H1 (cell line): ENCODE measurements at regions not wholly inside any gene's neighbourhood (a gene's known extent, or its start where the extent isn't known, plus 50 kb on each side); places are given as distances from the start of the nearest gene placed in this dataset.

Experiments used
- CTCF ChIA-PET: fragments of 300-600 bp; sonication (Branson Sonifier 250); formaldehyde crosslinking; loops from one replicate; lab custom pipeline; 2021; ENCODE audit not compliant: partially characterized antibody; lab: Charles Lee
- POLR2A ChIA-PET: fragments of 300-600 bp; sonication (Branson Sonifier 250); formaldehyde crosslinking; loops from one replicate; lab custom pipeline; 2021; ENCODE audit warnings: inconsistent platforms; ENCODE audit not compliant: partially characterized antibody; lab: Charles Lee
- DNase-seq, 2 experiments: peaks; one replicate each; pipeline versions ENCODE4 v3.0.0 to v3.0.0-alpha.2; 2010 to 2022; ENCODE audit warnings: low spot score in 2 of 2, low read depth in 1 of 2, mixed read lengths in 1 of 2
- FAIRE-seq: peaks from 2 replicates; lab custom pipeline; 2011; peaks lifted over from hg19 to GRCh38; lab: Jason Lieb, UNC
- H2AFZ ChIP-seq: 2 replicates; pipeline ENCODE4 v1.8.1; 2012; ENCODE audit warnings: low read length, inconsistent platforms
- H2AK5ac ChIP-seq: 2 replicates; pipeline ENCODE4 v1.6.1; 2013; ENCODE audit warnings: low read depth, low read length
- H2BK120ac ChIP-seq: replicated peaks from 2 replicates; pipeline ENCODE3; 2013; ENCODE audit warnings: low read depth, low read length, inconsistent platforms
- H2BK12ac ChIP-seq: 2 replicates; pipeline ENCODE4 v1.6.1; 2013; ENCODE audit warnings: low read depth, low read length
- H2BK15ac ChIP-seq: 2 replicates; pipeline ENCODE4 v1.6.1; 2013; ENCODE audit warnings: low read length
- H2BK20ac ChIP-seq: 2 replicates; pipeline ENCODE4 v1.6.1; 2013; ENCODE audit warnings: low read length
- H2BK5ac ChIP-seq: 2 replicates; pipeline ENCODE4 v1.6.1; 2013; ENCODE audit warnings: low read depth, low read length
- H3K14ac ChIP-seq: 2 replicates; pipeline ENCODE4 v1.6.1; 2013; ENCODE audit warnings: inconsistent platforms; ENCODE audit not compliant: insufficient read length
- H3K18ac ChIP-seq: 2 replicates; pipeline ENCODE4 v1.6.1; 2013; ENCODE audit warnings: low read length; ENCODE audit errors: extremely low read depth
- H3K23ac ChIP-seq: 2 replicates; pipeline ENCODE4 v1.6.1; 2013; ENCODE audit warnings: inconsistent platforms; ENCODE audit not compliant: insufficient read length
- H3K23me2 ChIP-seq: 2 replicates; pipeline ENCODE4 v1.6.1; 2013; ENCODE audit warnings: low read depth, low read length
- H3K27ac ChIP-seq: 2 replicates; pipeline ENCODE4 v1.6.1; 2011; ENCODE audit warnings: low read depth, low read length, inconsistent platforms
- H3K27me3 ChIP-seq, 4 experiments: replicated peaks in 1 of 4; 1 replicate in 1 of 4; 2 replicates in 3 of 4; pipeline versions ENCODE4 v1.6.1 to v1.8.1; 2011 to 2013; ENCODE audit warnings: low read length in 3 of 4, mild to moderate bottlenecking in 3 of 4, inconsistent platforms in 2 of 4, mixed read lengths in 2 of 4, moderate library complexity in 1 of 4; ENCODE audit not compliant: control insufficient read depth in 3 of 4, insufficient read depth in 3 of 4; ENCODE audit errors: extremely low read depth in 1 of 4
- H3K36me3 ChIP-seq, 4 experiments: 2 replicates each; pipeline versions ENCODE4 v1.6.1 to v1.8.1; 2011 to 2013; ENCODE audit warnings: mild to moderate bottlenecking in 4 of 4, low read length in 3 of 4, moderate library complexity in 2 of 4, control low read depth in 1 of 4, inconsistent platforms in 1 of 4; ENCODE audit not compliant: insufficient read depth in 4 of 4, control insufficient read depth in 2 of 4
- H3K4ac ChIP-seq: replicated peaks from 2 replicates; pipeline ENCODE3; 2013; ENCODE audit warnings: low read length, low read depth, mixed read lengths, inconsistent platforms; ENCODE audit not compliant: insufficient read length
- H3K4me1 ChIP-seq, 4 experiments: replicated peaks in 1 of 4; 1 replicate in 1 of 4; 2 replicates in 3 of 4; pipeline versions ENCODE4 v1.6.1 to v1.8.1; 2011 to 2013; ENCODE audit warnings: low read length in 3 of 4, inconsistent platforms in 2 of 4, mixed read lengths in 1 of 4; ENCODE audit not compliant: insufficient read depth in 4 of 4, control insufficient read depth in 3 of 4
- H3K4me2 ChIP-seq, 2 experiments: 2 replicates each; pipeline versions ENCODE4 v1.6.1 to v1.8.1; 2011 to 2013; ENCODE audit warnings: low read depth in 2 of 2, low read length in 2 of 2, control low read depth in 1 of 2, inconsistent platforms in 1 of 2, mild to moderate bottlenecking in 1 of 2; ENCODE audit not compliant: insufficient read depth in 1 of 2
- H3K4me3 ChIP-seq, 4 experiments: fragments of 200-600, 300-600 bp in 1 of 4; sonication (generic), shearing (Covaris generic), sonication (Bioruptor Twin) in 1 of 4; 2 replicates each; pipeline versions ENCODE4 v1.5.1 to v1.8.1; 2011 to 2016; ENCODE audit warnings: low read length in 4 of 4, low read depth in 3 of 4, control low read depth in 2 of 4, inconsistent platforms in 2 of 4, mild to moderate bottlenecking in 2 of 4, mixed read lengths in 1 of 4, moderate library complexity in 1 of 4; ENCODE audit not compliant: insufficient read depth in 2 of 4; ENCODE audit errors: extremely low read depth in 1 of 4
- H3K56ac ChIP-seq: replicated peaks from 2 replicates; pipeline ENCODE3; 2013; ENCODE audit warnings: low read depth, mild to moderate bottlenecking, mixed read lengths, low read length, inconsistent platforms; ENCODE audit not compliant: insufficient read length
- H3K79me1 ChIP-seq: 2 replicates; pipeline ENCODE4 v1.6.1; 2013; ENCODE audit warnings: low read depth, low read length, control low read depth
- H3K79me2 ChIP-seq, 2 experiments: 2 replicates each; pipeline versions ENCODE4 v1.6.1 to v1.8.1; 2012 to 2013; ENCODE audit warnings: low read length in 2 of 2, mild to moderate bottlenecking in 2 of 2, inconsistent platforms in 1 of 2; ENCODE audit not compliant: insufficient read depth in 2 of 2, control insufficient read depth in 1 of 2
- H3K9ac ChIP-seq, 4 experiments: replicated peaks in 1 of 4; 1 replicate in 1 of 4; 2 replicates in 3 of 4; pipeline versions ENCODE4 v1.6.1 to v1.8.1; 2011 to 2013; ENCODE audit warnings: low read depth in 3 of 4, low read length in 3 of 4, control low read depth in 2 of 4, mild to moderate bottlenecking in 2 of 4, moderate library complexity in 2 of 4, inconsistent platforms in 1 of 4; ENCODE audit errors: extremely low read depth in 1 of 4
- H3K9me3 ChIP-seq, 2 experiments: 2 replicates each; pipeline versions ENCODE4 v1.6.1 to v1.8.1; 2012 to 2013; ENCODE audit warnings: mild to moderate bottlenecking in 2 of 2, moderate library complexity in 2 of 2, control low read depth in 1 of 2, inconsistent platforms in 1 of 2, low read depth in 1 of 2, low read length in 1 of 2, mixed read lengths in 1 of 2; ENCODE audit not compliant: insufficient read depth in 2 of 2
- H4K20me1 ChIP-seq, 2 experiments: replicated peaks in 1 of 2; 2 replicates each; pipeline versions ENCODE3 to v1.8.1; 2011 to 2013; ENCODE audit warnings: inconsistent platforms in 2 of 2, low read length in 2 of 2, mild to moderate bottlenecking in 1 of 2; ENCODE audit not compliant: insufficient read depth in 2 of 2, control insufficient read depth in 1 of 2
- H4K5ac ChIP-seq: 2 replicates; pipeline ENCODE4 v1.6.1; 2013; ENCODE audit warnings: low read length, low read depth, mixed read lengths, inconsistent platforms; ENCODE audit not compliant: insufficient read length
- H4K8ac ChIP-seq: 2 replicates; pipeline ENCODE4 v1.8.0; 2013; ENCODE audit warnings: mild to moderate bottlenecking, moderate library complexity, low read length, inconsistent platforms; ENCODE audit not compliant: insufficient read depth; ENCODE audit errors: extremely low read depth
- H4K91ac ChIP-seq: replicated peaks from 2 replicates; pipeline ENCODE3; 2013; ENCODE audit warnings: low read length, mixed read lengths, inconsistent platforms; ENCODE audit not compliant: insufficient read length
- CTCF ChIP-seq, 3 experiments: IDR thresholded peaks; 1 replicate in 2 of 3; 2 replicates in 1 of 3; pipeline versions ENCODE4 v1.5.1 to v1.6.1; 2011; ENCODE audit warnings: low read length in 3 of 3, mild to moderate bottlenecking in 3 of 3, inconsistent platforms in 2 of 3, low read depth in 1 of 3, moderate library complexity in 1 of 3; ENCODE audit not compliant: insufficient read depth in 1 of 3; ENCODE audit errors: control extremely low read depth in 1 of 3
- RAD21 ChIP-seq, 2 experiments: IDR thresholded peaks in 1 of 2; conservative IDR thresholded peaks in 1 of 2; 2 replicates each; pipeline ENCODE4 v1.6.1; 2011; ENCODE audit warnings: low read depth in 2 of 2, low read length in 2 of 2, improper control_type of control experiment in 1 of 2, inconsistent platforms in 1 of 2, mild to moderate bottlenecking in 1 of 2, moderate library complexity in 1 of 2
- RFX5 ChIP-seq: IDR thresholded peaks from 2 replicates; pipeline ENCODE4 v1.6.1; 2011; ENCODE audit warnings: low read depth, low read length, improper control_type of control experiment, borderline replicate concordance
- WGBS, 2 experiments: shearing (Covaris generic) in 1 of 2; methylation state at CpG; one replicate each; pipeline versions ENCODE4 v1.1.6 to v1.1.7; 2013 to 2015; ENCODE audit warnings: low lambda C conversion rate in 2 of 2, mixed read lengths in 2 of 2, inconsistent platforms in 1 of 2, low coverage in 1 of 2, missing lambda C conversion rate in 1 of 2; ENCODE audit not compliant: insufficient replicate concordance in 2 of 2, insufficient coverage in 1 of 2, insufficient read length in 1 of 2; ENCODE audit errors: extremely low coverage in 1 of 2, missing lambda C conversion rate in 1 of 2; 5-methylcytosine and 5-hydroxymethylcytosine counted together

- FAIRE-seq (peak; percentile 66), DNase-seq (peak; percentile 13 to 84)
- peak; percentile 69 to 85 (median 71) for TF ChIP-seq CTCF (IDR thresholded peaks at IDR 0.05; ENCODE audit: control extremely low read depth in 1 of 3, insufficient read depth in 1 of 3, low read depth in 1 of 3, low read length in 3 of 3)
- TF ChIP-seq RFX5 = no peak
- peak; percentile 59 to 72 for TF ChIP-seq RAD21 (IDR thresholded peaks at IDR 0.05 in 1 of 2, conservative IDR thresholded peaks at IDR 0.05 in 1 of 2; ENCODE audit: low read depth in 2 of 2, low read length in 2 of 2)
- Histone ChIP-seq H3K4me3 (no peak overlapping the region), H3K4ac (no peak overlapping the region), H3K4me1 (no peaks in the 10 kb centered on the region), H2BK15ac (no peak overlapping the region), H4K91ac (no peak overlapping the region), H3K9ac (no peak overlapping the region), H4K5ac (no peak overlapping the region), H3K9me3 (no peaks in the 10 kb centered on the region), H3K4me2 (no peak overlapping the region), H3K27ac (no peak overlapping the region), H3K23ac (no peak overlapping the region), H3K36me3 (no peaks in the 10 kb centered on the region), H4K20me1 (no peaks in the 10 kb centered on the region), H2BK12ac (no peak overlapping the region), H2BK120ac (no peak overlapping the region), H3K79me2 (no peaks in the 10 kb centered on the region), H3K23me2 (no peaks in the 10 kb centered on the region), H2BK5ac (no peak overlapping the region), H2BK20ac (no peak overlapping the region), H3K56ac (no peak overlapping the region), H3K14ac (no peak overlapping the region), H3K79me1 (no peaks in the 10 kb centered on the region), H2AFZ (no peak overlapping the region), H3K27me3 (no peaks in the 10 kb centered on the region), H3K18ac (no peak overlapping the region), H4K8ac (no peak overlapping the region), H2AK5ac (no peak overlapping the region)
- CTCF ChIA-PET = interaction anchor here (0.6 to 6.2 kb wide), 10 partner anchors 9 to 162 kb away, joined by 3 to 33 read pairs (median 4); no protein-coding TSS in a partner anchor
- 93% methylated on average over 1 of the region's 1 CpG; no CpG with 5 or more reads in 1 of the 2 experiments for WGBS, 2 experiments
- POLR2A ChIA-PET = no interaction called here
Measured at GRCh38 chr11:15770798-15771414, 585.4 kb downstream of the SOX6 start.
